Astrocyte (in vitro differentiated cells and primary cell): ENCODE measurements at regions not wholly inside any gene's neighbourhood (a gene's known extent, or its start where the extent isn't known, plus 50 kb on each side); places are given as distances from the start of the nearest gene placed in this dataset.

Source experiments
- CTCF ChIP-seq: IDR thresholded peaks from 2 replicates; pipeline ENCODE4 v1.5.1; 2011; ENCODE audit warnings: low read depth, mild to moderate bottlenecking, inconsistent platforms, low read length, moderate library complexity; ENCODE audit not compliant: insufficient read depth
- EZH2 ChIP-seq: IDR thresholded peaks from 2 replicates; pipeline ENCODE4 v1.6.1; 2012; ENCODE audit warnings: mild to moderate bottlenecking, low read length, inconsistent platforms; ENCODE audit not compliant: insufficient read depth

GRCh38 chr18:26792661-26793060 is 72.8 kb downstream of the AQP4 start:
- TF ChIP-seq CTCF (no peak), EZH2 (no peak)
